B cell (primary cell): ENCODE measurements at regions not wholly inside any gene's neighbourhood (a gene's known extent, or its start where the extent isn't known, plus 50 kb on each side); places are given as distances from the start of the nearest gene placed in this dataset.

Source experiments
- ATAC-seq: fragments of 200-7000 bp; cut with Tn5 transposase; one replicate; pipeline ENCODE4 v1.10.0; 2021; ENCODE audit warnings: low read depth, mild to moderate bottlenecking, moderate number of reproducible peaks, moderate library complexity
- CTCF ChIA-PET: fragments of 350-600 bp; sonication (Branson Sonifier 250); formaldehyde crosslinking; loops from one replicate; lab custom pipeline; 2021; ENCODE audit warnings: antibody characterized with exemption, inconsistent platforms; lab: Charles Lee
- POLR2A ChIA-PET: fragments of 350-600 bp; sonication (Branson Sonifier 250); formaldehyde crosslinking; loops from one replicate; lab custom pipeline; 2021; ENCODE audit warnings: antibody characterized with exemption; lab: Charles Lee
- DNase-seq: peaks from one replicate; pipeline ENCODE4 v3.0.0; 2013
- H2AFZ ChIP-seq: 2 replicates; pipeline ENCODE4 v1.6.1; 2012; ENCODE audit warnings: mild to moderate bottlenecking, low read depth, low read length; ENCODE audit not compliant: insufficient read depth, poor library complexity, severe bottlenecking
- H3K27ac ChIP-seq, 2 donors: 1 replicate in 1 of 2; 2 replicates in 1 of 2; pipeline ENCODE4 v1.5.1; 2012 to 2013; ENCODE audit warnings: low read length in 2 of 2, mild to moderate bottlenecking in 2 of 2, moderate library complexity in 1 of 2
- H3K27me3 ChIP-seq, 4 experiments: fragments of 200-600 bp in 1 of 4; sonication (generic) in 1 of 4; replicated peaks in 1 of 4; 1 replicate in 2 of 4; 2 replicates in 2 of 4; pipeline versions ENCODE4 v1.6.1 to v1.7.0; 2013 to 2016; ENCODE audit warnings: low read length in 3 of 4, mild to moderate bottlenecking in 2 of 4, mixed read lengths in 1 of 4, moderate library complexity in 1 of 4; ENCODE audit not compliant: insufficient read depth in 4 of 4, control insufficient read depth in 3 of 4; ENCODE audit errors: control extremely low read depth in 1 of 4
- H3K36me3 ChIP-seq, 2 experiments: replicated peaks in 1 of 2; 1 replicate in 1 of 2; 2 replicates in 1 of 2; pipeline versions ENCODE4 v1.6.1 to v1.7.1; 2013; ENCODE audit warnings: low read length in 1 of 2; ENCODE audit not compliant: insufficient read depth in 2 of 2, control insufficient read depth in 1 of 2; ENCODE audit errors: control extremely low read depth in 1 of 2, extremely low read depth in 1 of 2
- H3K4me1 ChIP-seq, 2 donors: fragments of 200-600 bp in 1 of 2; sonication (generic) in 1 of 2; 1 replicate in 1 of 2; 2 replicates in 1 of 2; pipeline versions ENCODE4 v1.5.1 to v1.6.1; 2013 to 2017; ENCODE audit warnings: low read length in 2 of 2; ENCODE audit not compliant: control insufficient read depth in 2 of 2, insufficient read depth in 2 of 2
- H3K4me2 ChIP-seq: replicated peaks from 2 replicates; pipeline ENCODE3; 2012; ENCODE audit warnings: mild to moderate bottlenecking, low read depth, low read length; ENCODE audit not compliant: poor library complexity, severe bottlenecking
- H3K4me3 ChIP-seq, 5 experiments: fragments of 200-600 bp in 1 of 5; sonication (generic) in 1 of 5; 1 replicate in 3 of 5; 2 replicates in 2 of 5; pipeline versions ENCODE4 v1.5.1 to v1.7.0; 2011 to 2016; ENCODE audit warnings: low read length in 4 of 5, mild to moderate bottlenecking in 4 of 5, low read depth in 2 of 5, control low read depth in 1 of 5, moderate library complexity in 1 of 5; ENCODE audit not compliant: insufficient read depth in 1 of 5; ENCODE audit errors: control extremely low read depth in 1 of 5, extremely low read depth in 1 of 5
- H3K79me2 ChIP-seq: fragments of 200-600 bp; sonication (generic); one replicate; pipeline ENCODE4 v1.6.0; 2016; ENCODE audit warnings: low read length; ENCODE audit not compliant: control insufficient read depth, insufficient read depth
- H3K9ac ChIP-seq: fragments of 200-600 bp; sonication (generic); 2 replicates; pipeline ENCODE4 v1.6.1; 2017; ENCODE audit warnings: mild to moderate bottlenecking, low read length, moderate library complexity
- H3K9me3 ChIP-seq, 3 donors: one replicate each; pipeline versions ENCODE4 v1.6.1 to v1.7.1; 2013; ENCODE audit warnings: low read length in 2 of 3; ENCODE audit not compliant: control insufficient read depth in 2 of 3, insufficient read depth in 1 of 3; ENCODE audit errors: control extremely low read depth in 1 of 3
- H4K20me1 ChIP-seq: 2 replicates; pipeline ENCODE4 v1.6.0; 2012; ENCODE audit warnings: mild to moderate bottlenecking, low read length; ENCODE audit not compliant: insufficient read depth, control insufficient read depth, poor library complexity, severe bottlenecking
- H3K27ac Mint-ChIP-seq: one replicate; pipeline ENCODE4 v1.8.0; 2021; ENCODE audit warnings: mixed read lengths
- H3K27me3 Mint-ChIP-seq: one replicate; pipeline ENCODE4 v1.8.0; 2021; ENCODE audit warnings: mixed read lengths
- H3K4me1 Mint-ChIP-seq: one replicate; pipeline ENCODE4 v1.8.0; 2021; ENCODE audit warnings: mixed read lengths
- H3K4me3 Mint-ChIP-seq: one replicate; pipeline ENCODE4 v1.8.0; 2021; ENCODE audit warnings: mixed read lengths
- H3K9me3 Mint-ChIP-seq: one replicate; pipeline ENCODE4 v1.8.0; 2022; ENCODE audit warnings: mixed read lengths; ENCODE audit not compliant: insufficient read depth
- EZH2 ChIP-seq: IDR thresholded peaks from 2 replicates; pipeline ENCODE4 v1.6.1; 2012; ENCODE audit warnings: borderline replicate concordance, low read depth, mild to moderate bottlenecking, moderate library complexity, low read length; ENCODE audit not compliant: insufficient read depth, poor library complexity, severe bottlenecking
- WGBS: methylation state at CpG from one replicate; pipeline ENCODE4 v1.1.5; 2013; ENCODE audit warnings: missing lambda C conversion rate; ENCODE audit not compliant: insufficient coverage; 5-methylcytosine and 5-hydroxymethylcytosine counted together
- intact Hi-C: fragments of 100-400 bp; cut with micrococcal nuclease; formaldehyde crosslinking; loops from one replicate; pipeline ENCODE4 v1.10.0; 2022
- TF ChIP-seq, protein P1 (sequence below): fragments of 200-600 bp; IDR thresholded peaks from one replicate; pipeline ENCODE4 v1.8.0; 2022; ENCODE audit warnings: antibody characterized with exemption, mild to moderate bottlenecking

DNA sequence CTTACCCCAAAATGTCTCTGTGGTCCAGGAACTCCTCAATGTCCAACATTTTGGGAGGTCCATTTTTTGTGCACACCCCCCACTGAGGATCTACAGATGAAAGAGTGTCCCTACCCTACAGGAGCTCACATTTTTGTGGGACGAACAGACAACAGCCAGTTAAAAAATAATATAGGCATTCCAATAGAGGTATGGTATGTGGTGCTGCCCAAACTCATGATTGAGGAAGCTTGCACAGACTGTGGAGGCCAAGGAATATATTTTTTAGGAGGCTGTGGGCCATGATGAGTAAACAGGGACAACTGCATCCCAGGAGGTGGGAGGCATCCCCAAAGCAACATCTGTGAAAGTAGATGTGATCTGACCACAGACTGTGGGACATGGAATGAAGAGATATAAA lies 181.0 kb upstream of the HCCS start:
- no peaks in the 10 kb centered on the region for H3K27me3 Mint-ChIP-seq
- Histone ChIP-seq H2AFZ (no peak overlapping the region), H3K4me2 (no peak overlapping the region), H3K9ac (no peak overlapping the region), H4K20me1 (no peaks in the 10 kb centered on the region), H3K27me3 (no peaks in the 10 kb centered on the region), H3K4me3 (no peak overlapping the region), H3K4me1 (no peaks in the 10 kb centered on the region), H3K27ac (no peak overlapping the region), H3K79me2 (no peaks in the 10 kb centered on the region), H3K9me3 (no peaks in the 10 kb centered on the region), H3K36me3 (no peaks in the 10 kb centered on the region)
- ChIA-PET CTCF (no interaction called here), POLR2A (no interaction called here)
- no peak overlapping the region for H3K4me3 Mint-ChIP-seq
- intact Hi-C loops = no loop called here
- WGBS = no CpG with 5 or more reads among the region's 1 CpG
- ATAC-seq = no peak
- no peak for DNase-seq
- no peak overlapping the region for H3K27ac Mint-ChIP-seq
- TF ChIP-seq, protein P1, sequence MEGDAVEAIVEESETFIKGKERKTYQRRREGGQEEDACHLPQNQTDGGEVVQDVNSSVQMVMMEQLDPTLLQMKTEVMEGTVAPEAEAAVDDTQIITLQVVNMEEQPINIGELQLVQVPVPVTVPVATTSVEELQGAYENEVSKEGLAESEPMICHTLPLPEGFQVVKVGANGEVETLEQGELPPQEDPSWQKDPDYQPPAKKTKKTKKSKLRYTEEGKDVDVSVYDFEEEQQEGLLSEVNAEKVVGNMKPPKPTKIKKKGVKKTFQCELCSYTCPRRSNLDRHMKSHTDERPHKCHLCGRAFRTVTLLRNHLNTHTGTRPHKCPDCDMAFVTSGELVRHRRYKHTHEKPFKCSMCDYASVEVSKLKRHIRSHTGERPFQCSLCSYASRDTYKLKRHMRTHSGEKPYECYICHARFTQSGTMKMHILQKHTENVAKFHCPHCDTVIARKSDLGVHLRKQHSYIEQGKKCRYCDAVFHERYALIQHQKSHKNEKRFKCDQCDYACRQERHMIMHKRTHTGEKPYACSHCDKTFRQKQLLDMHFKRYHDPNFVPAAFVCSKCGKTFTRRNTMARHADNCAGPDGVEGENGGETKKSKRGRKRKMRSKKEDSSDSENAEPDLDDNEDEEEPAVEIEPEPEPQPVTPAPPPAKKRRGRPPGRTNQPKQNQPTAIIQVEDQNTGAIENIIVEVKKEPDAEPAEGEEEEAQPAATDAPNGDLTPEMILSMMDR = no peak
- TF ChIP-seq EZH2 = no peak
- H3K9me3 Mint-ChIP-seq = no peaks in the 10 kb centered on the region
- no peaks in the 10 kb centered on the region for H3K4me1 Mint-ChIP-seq

DNA sequence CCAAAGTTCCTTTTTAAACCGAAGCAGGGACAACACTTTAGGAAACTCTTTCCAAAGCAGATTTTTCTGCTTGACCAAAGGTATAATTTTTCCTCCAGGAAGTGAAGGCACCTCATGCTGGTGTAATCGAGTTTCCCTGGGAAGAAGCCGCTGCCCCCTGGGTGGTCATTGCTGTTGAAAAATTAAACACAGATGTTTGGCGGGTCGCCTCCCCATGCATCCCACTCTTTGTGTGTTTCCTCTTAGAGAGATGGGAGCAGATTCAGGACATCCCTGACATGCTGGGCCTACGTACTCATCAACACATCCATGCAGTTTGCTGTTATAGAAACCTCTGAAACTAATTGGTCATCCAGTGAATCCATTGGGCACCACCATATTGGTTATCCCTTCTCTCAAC lies 179.2 kb upstream of the HCCS start:
- Histone ChIP-seq H3K27me3 (no peaks in the 10 kb centered on the region), H3K36me3 (no peaks in the 10 kb centered on the region), H4K20me1 (no peaks in the 10 kb centered on the region), H3K4me3 (no peak overlapping the region), H3K4me2 (no peak overlapping the region), H2AFZ (no peak overlapping the region), H3K79me2 (no peaks in the 10 kb centered on the region), H3K9ac (no peak overlapping the region), H3K9me3 (no peaks in the 10 kb centered on the region), H3K4me1 (no peaks in the 10 kb centered on the region), H3K27ac (no peak overlapping the region)
- ATAC-seq (no peak), DNase-seq (no peak)
- CTCF ChIA-PET = no interaction called here
- TF ChIP-seq, protein P1 = no peak
- no peak for TF ChIP-seq EZH2
- Mint-ChIP-seq H3K4me1 (no peaks in the 10 kb centered on the region), H3K27me3 (no peaks in the 10 kb centered on the region), H3K9me3 (no peaks in the 10 kb centered on the region), H3K4me3 (no peak overlapping the region), H3K27ac (no peak overlapping the region)
- POLR2A ChIA-PET = no interaction called here
- WGBS = no CpG with 5 or more reads among the region's 6 CpGs
- intact Hi-C loops = no loop called here
